ENCODE measurements at regions not wholly inside any gene's neighbourhood (a gene's known extent, or its start where the extent isn't known, plus 50 kb on each side); places are given as distances from the start of the nearest gene placed in this dataset.

DNA sequence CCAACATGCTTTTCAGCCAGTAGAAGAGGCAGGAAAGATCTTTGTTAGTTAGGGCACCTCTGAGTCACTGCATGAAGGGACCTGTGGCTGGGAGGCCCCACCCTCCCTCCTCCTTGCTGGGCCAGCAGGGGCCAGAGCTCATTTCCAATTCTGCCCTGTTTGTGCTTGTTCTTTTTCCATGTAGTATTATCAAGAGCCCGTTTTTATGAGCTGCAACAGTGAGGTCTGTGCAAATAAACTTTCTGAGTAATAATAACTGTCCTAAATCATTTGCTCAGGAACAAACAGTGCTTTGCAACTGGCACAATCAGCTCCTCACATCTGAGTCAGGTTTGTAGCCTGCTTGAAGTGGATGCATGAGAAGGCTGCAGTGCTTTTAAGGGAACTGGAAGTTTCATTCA, 128.0 kb downstream of the ARL4C start:
- no peak overlapping the region for H3K9ac ChIP-seq (ENCODE audit: low read length)
- H3K79me2 ChIP-seq (replicated peaks; ENCODE audit: insufficient read depth, low read length), result no peaks in the 10 kb centered on the region
- no peaks in the 10 kb centered on the region for H4K20me1 ChIP-seq (ENCODE audit: insufficient read depth)
- H3K4me2 ChIP-seq (ENCODE audit: low read length), result no peak overlapping the region
- H2AFZ ChIP-seq (ENCODE audit: low read depth, low read length), result no peak overlapping the region
- H3K27me3 ChIP-seq (ENCODE audit: insufficient read depth, low read depth, low read length), result no peaks in the 10 kb centered on the region
- H3F3A ChIP-seq (ENCODE audit: insufficient read depth, low read length, poor library complexity, severe bottlenecking), result no peaks in the 10 kb centered on the region
- no peaks in the 10 kb centered on the region for H3K9me3 ChIP-seq (ENCODE audit: low read length)
- H3K27ac ChIP-seq (ENCODE audit: low read length), result no peak overlapping the region
- no peak for TF ChIP-seq CTCF (IDR thresholded peaks at IDR 0.05; ENCODE audit: poor library complexity, severe bottlenecking)
- TF ChIP-seq, protein P1, sequence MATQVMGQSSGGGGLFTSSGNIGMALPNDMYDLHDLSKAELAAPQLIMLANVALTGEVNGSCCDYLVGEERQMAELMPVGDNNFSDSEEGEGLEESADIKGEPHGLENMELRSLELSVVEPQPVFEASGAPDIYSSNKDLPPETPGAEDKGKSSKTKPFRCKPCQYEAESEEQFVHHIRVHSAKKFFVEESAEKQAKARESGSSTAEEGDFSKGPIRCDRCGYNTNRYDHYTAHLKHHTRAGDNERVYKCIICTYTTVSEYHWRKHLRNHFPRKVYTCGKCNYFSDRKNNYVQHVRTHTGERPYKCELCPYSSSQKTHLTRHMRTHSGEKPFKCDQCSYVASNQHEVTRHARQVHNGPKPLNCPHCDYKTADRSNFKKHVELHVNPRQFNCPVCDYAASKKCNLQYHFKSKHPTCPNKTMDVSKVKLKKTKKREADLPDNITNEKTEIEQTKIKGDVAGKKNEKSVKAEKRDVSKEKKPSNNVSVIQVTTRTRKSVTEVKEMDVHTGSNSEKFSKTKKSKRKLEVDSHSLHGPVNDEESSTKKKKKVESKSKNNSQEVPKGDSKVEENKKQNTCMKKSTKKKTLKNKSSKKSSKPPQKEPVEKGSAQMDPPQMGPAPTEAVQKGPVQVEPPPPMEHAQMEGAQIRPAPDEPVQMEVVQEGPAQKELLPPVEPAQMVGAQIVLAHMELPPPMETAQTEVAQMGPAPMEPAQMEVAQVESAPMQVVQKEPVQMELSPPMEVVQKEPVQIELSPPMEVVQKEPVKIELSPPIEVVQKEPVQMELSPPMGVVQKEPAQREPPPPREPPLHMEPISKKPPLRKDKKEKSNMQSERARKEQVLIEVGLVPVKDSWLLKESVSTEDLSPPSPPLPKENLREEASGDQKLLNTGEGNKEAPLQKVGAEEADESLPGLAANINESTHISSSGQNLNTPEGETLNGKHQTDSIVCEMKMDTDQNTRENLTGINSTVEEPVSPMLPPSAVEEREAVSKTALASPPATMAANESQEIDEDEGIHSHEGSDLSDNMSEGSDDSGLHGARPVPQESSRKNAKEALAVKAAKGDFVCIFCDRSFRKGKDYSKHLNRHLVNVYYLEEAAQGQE (IDR thresholded peaks at IDR 0.05; ENCODE audit: borderline replicate concordance), result no peak
- TF ChIP-seq MXI1 (conservative IDR thresholded peaks at IDR 0.05; ENCODE audit: poor library complexity, severe bottlenecking), result no peak
- TF ChIP-seq EP300 (conservative IDR thresholded peaks at IDR 0.05; ENCODE audit: poor library complexity, severe bottlenecking), result no peak
- no peaks in the 10 kb centered on the region for H3K9me2 ChIP-seq (ENCODE audit: insufficient read depth, low read length)
- no peak overlapping the region for H3K4me3 ChIP-seq (ENCODE audit: low read length)
- H3K36me3 ChIP-seq (ENCODE audit: insufficient read depth, low read length), result no peaks in the 10 kb centered on the region

DNA sequence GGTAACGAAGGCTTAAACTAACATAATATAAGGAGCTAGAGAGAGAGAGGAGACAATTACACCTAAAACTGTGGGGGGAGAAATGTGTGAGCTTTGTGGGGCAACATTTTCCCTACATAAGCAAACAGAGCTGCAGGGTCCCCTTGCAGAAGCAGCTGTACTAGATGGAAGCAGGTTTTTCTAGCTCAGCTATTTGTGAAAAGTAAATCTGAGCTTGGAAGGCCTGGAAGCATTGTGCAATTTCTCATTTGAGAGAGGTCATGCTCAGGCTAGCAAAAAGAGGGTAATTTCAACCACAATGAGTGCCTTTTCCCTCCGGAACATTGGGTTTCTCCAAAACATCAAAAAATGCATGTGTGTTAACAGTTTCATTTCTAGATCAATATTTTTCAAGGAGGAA, 130.0 kb downstream of the ARL4C start:
- Histone ChIP-seq H3K27me3 (ENCODE audit: insufficient read depth, low read depth, low read length) (no peaks in the 10 kb centered on the region), H3K79me2 (replicated peaks; ENCODE audit: insufficient read depth, low read length) (no peaks in the 10 kb centered on the region), H3F3A (ENCODE audit: insufficient read depth, low read length, poor library complexity, severe bottlenecking) (no peaks in the 10 kb centered on the region), H3K4me3 (ENCODE audit: low read length) (no peak overlapping the region), H2AFZ (ENCODE audit: low read depth, low read length) (no peak overlapping the region), H3K36me3 (ENCODE audit: insufficient read depth, low read length) (no peaks in the 10 kb centered on the region), H3K27ac (ENCODE audit: low read length) (no peak overlapping the region), H3K9me3 (ENCODE audit: low read length) (no peaks in the 10 kb centered on the region), H3K9me2 (ENCODE audit: insufficient read depth, low read length) (no peaks in the 10 kb centered on the region), H4K20me1 (ENCODE audit: insufficient read depth) (no peaks in the 10 kb centered on the region), H3K9ac (ENCODE audit: low read length) (no peak overlapping the region), H3K4me2 (ENCODE audit: low read length) (no peak overlapping the region)
- TF ChIP-seq POLR2AphosphoS5 (IDR thresholded peaks at IDR 0.05) (no peak), EZH2 (IDR thresholded peaks at IDR 0.05; ENCODE audit: borderline replicate concordance, insufficient read depth, low read length, poor library complexity, severe bottlenecking) (no peak), EP300 (conservative IDR thresholded peaks at IDR 0.05; ENCODE audit: poor library complexity, severe bottlenecking) (no peak), RAD21 (conservative IDR thresholded peaks at IDR 0.05) (no peak), TAF1 (IDR thresholded peaks at IDR 0.05; ENCODE audit: low read depth) (no peak), SMC3 (conservative IDR thresholded peaks at IDR 0.05; ENCODE audit: poor library complexity) (no peak), MXI1 (conservative IDR thresholded peaks at IDR 0.05; ENCODE audit: poor library complexity, severe bottlenecking) (no peak), CTCF (IDR thresholded peaks at IDR 0.05; ENCODE audit: poor library complexity, severe bottlenecking) (no peak)
- TF ChIP-seq, protein P1 (IDR thresholded peaks at IDR 0.05; ENCODE audit: borderline replicate concordance), result no peak
